Keratinocyte (primary cell): ENCODE measurements at regions not wholly inside any gene's neighbourhood (a gene's known extent, or its start where the extent isn't known, plus 50 kb on each side); places are given as distances from the start of the nearest gene placed in this dataset.

Experiments used
- EZH2 ChIP-seq: IDR thresholded peaks from one replicate; pipeline ENCODE4 v1.6.1; 2012; ENCODE audit warnings: inconsistent platforms, mild to moderate bottlenecking, low read length, moderate library complexity
- TF ChIP-seq, protein P1 (sequence below), 3 experiments: IDR thresholded peaks in 1 of 3; conservative IDR thresholded peaks in 1 of 3; optimal IDR thresholded peaks in 1 of 3; 2 replicates in 2 of 3; 3 replicates in 1 of 3; pipeline versions ENCODE3 to v1.5.1; 2011; ENCODE audit warnings: low read length in 3 of 3, mild to moderate bottlenecking in 3 of 3, moderate library complexity in 2 of 3, control low read depth in 1 of 3, inconsistent platforms in 1 of 3; ENCODE audit not compliant: insufficient read depth in 2 of 3; ENCODE audit errors: extremely low read depth in 1 of 3

DNA sequence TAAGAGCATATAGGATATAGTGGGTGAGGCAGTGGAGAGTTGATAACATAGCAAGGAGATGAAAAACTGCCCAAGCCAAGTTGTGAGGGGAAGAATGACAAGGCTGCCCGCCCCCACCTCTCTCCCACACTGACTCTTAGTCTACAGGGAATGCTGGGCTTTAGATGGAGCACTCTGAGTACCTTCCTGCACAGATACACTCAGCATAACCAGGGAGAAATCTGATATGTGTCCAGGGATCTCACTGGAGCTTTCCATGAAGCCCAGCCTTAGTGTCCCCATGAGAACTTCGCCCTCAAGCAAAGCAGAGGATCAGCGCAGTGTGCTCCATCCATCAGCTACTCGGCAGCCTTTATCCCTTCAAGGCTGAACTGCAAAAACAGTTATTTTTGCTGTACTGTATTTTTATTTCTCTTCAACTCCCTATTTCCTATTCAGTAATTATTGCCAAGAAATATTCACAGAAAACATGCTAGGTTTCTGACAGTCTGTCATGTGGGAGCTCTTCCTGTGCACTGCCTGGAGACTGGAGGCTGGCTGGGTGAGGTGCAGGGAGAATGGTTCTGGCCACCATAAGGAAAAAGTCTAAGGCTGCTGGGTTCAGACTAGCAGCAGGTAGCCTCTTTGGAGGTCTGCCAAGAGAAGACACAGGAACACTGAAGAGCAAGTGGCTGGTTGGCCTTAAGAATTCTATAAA, 475.2 kb upstream of the PPP2R3A start:
- TF ChIP-seq, protein P1, sequence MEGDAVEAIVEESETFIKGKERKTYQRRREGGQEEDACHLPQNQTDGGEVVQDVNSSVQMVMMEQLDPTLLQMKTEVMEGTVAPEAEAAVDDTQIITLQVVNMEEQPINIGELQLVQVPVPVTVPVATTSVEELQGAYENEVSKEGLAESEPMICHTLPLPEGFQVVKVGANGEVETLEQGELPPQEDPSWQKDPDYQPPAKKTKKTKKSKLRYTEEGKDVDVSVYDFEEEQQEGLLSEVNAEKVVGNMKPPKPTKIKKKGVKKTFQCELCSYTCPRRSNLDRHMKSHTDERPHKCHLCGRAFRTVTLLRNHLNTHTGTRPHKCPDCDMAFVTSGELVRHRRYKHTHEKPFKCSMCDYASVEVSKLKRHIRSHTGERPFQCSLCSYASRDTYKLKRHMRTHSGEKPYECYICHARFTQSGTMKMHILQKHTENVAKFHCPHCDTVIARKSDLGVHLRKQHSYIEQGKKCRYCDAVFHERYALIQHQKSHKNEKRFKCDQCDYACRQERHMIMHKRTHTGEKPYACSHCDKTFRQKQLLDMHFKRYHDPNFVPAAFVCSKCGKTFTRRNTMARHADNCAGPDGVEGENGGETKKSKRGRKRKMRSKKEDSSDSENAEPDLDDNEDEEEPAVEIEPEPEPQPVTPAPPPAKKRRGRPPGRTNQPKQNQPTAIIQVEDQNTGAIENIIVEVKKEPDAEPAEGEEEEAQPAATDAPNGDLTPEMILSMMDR (optimal IDR thresholded peaks at IDR 0.05 in 1 of 3, IDR thresholded peaks at IDR 0.05 in 1 of 3, conservative IDR thresholded peaks at IDR 0.05 in 1 of 3; ENCODE audit: extremely low read depth in 1 of 3, insufficient read depth in 2 of 3, low read length in 3 of 3) = no peak
- no peak for TF ChIP-seq EZH2
